Right lobe of liver (tissue), 6 donors: ENCODE measurements at regions not wholly inside any gene's neighbourhood (a gene's known extent, or its start where the extent isn't known, plus 50 kb on each side); places are given as distances from the start of the nearest gene placed in this dataset.

ENCODE experiments used
- ATAC-seq, 4 donors: fragments of 200-7000 bp; cut with Tn5 transposase; one replicate each; pipeline ENCODE4 v1.9.1; 2020; ENCODE audit warnings: mild to moderate bottlenecking in 4 of 4, moderate library complexity in 4 of 4
- DNase-seq, 3 donors: peaks; one replicate each; pipeline ENCODE4 v3.0.0-alpha.2; 2020
- H3K27ac ChIP-seq, 3 donors: fragments of 200-600 bp; one replicate each; pipeline ENCODE4 v1.8.0; 2022
- H3K27me3 ChIP-seq, 2 donors: fragments of 200-600 bp; one replicate each; pipeline ENCODE4 v1.8.0; 2022
- H3K36me3 ChIP-seq, 4 donors: fragments of 200-600 bp; sonication (generic) in 1 of 4; one replicate each; pipeline versions ENCODE4 v1.5.1 to v1.8.0; 2017 to 2022; ENCODE audit warnings: control low read depth in 1 of 4
- H3K4me1 ChIP-seq, 4 donors: fragments of 200-600 bp; sonication (generic) in 1 of 4; one replicate each; pipeline versions ENCODE4 v1.5.1 to v1.8.0; 2017 to 2022; ENCODE audit warnings: control low read depth in 1 of 4
- H3K4me3 ChIP-seq, 3 donors: fragments of 200-600 bp; one replicate each; pipeline ENCODE4 v1.8.0; 2022
- H3K9me3 ChIP-seq, 4 donors: fragments of 200-600 bp; sonication (generic) in 1 of 4; one replicate each; pipeline versions ENCODE4 v1.5.1 to v1.8.0; 2017 to 2022; ENCODE audit warnings: control low read depth in 1 of 4
- POLR2A ChIP-seq: fragments of 450-650 bp; IDR thresholded peaks from one replicate; pipeline ENCODE4 v1.6.1; 2017; ENCODE audit warnings: antibody characterized with exemption, mild to moderate bottlenecking
- WGBS: methylation state at CpG from one replicate; pipeline ENCODE4 v1.1.6; 2018; ENCODE audit warnings: low coverage, low lambda C conversion rate; ENCODE audit not compliant: insufficient coverage; ENCODE audit errors: missing lambda C conversion rate; 5-methylcytosine and 5-hydroxymethylcytosine counted together
- intact Hi-C, 2 donors: fragments of 100-400 bp; cut with DNase I; formaldehyde crosslinking; loops; one replicate each; pipeline versions ENCODE4 v1.11.2 to v1.14.1; 2022
- TF ChIP-seq, protein P1 (sequence below), 4 donors: fragments of 200-600 bp in 3 of 4; fragments of 450-650 bp in 1 of 4; IDR thresholded peaks; one replicate each; pipeline versions ENCODE4 v1.5.1 to v1.8.0; 2016 to 2022; ENCODE audit warnings: antibody characterized with exemption in 4 of 4, mild to moderate bottlenecking in 2 of 4
- donor health status: DM: no; HTN: yes; CAD: no.
- donor health status: DM: no; HTN: no; CAD: no.
- donor health status: DM: no; HTN: no; CAD: no.
- donor health status: DM: no; HTN: yes; CAD: no.
- donor health status: DM: no; HTN: yes; CAD: no.

- intact Hi-C loops, result no loop called here
- 100% methylated on average over 2 of the region's 3 CpGs for WGBS
- no peak for DNase-seq
These were observed 60.8 kb upstream of the IVNS1ABP start for GRCh38 chr1:185377831-185378230.

GRCh38 chr1:185376840-185377635, 60.0 kb upstream of the IVNS1ABP start:
- ATAC-seq (peak; percentile 49 to 68 (median 58)), DNase-seq (no peak)
- Histone ChIP-seq H3K27me3 (no peaks in the 10 kb centered on the region), H3K36me3 (no peaks in the 10 kb centered on the region), H3K4me3 (no peak overlapping the region), H3K9me3 (no peaks in the 10 kb centered on the region), H3K27ac (peak overlapping the region in 2 of 3 donors; percentile 43 to 67), H3K4me1 (no peaks in the 10 kb centered on the region)
- intact Hi-C loops, result no loop called here
- TF ChIP-seq, protein P1, sequence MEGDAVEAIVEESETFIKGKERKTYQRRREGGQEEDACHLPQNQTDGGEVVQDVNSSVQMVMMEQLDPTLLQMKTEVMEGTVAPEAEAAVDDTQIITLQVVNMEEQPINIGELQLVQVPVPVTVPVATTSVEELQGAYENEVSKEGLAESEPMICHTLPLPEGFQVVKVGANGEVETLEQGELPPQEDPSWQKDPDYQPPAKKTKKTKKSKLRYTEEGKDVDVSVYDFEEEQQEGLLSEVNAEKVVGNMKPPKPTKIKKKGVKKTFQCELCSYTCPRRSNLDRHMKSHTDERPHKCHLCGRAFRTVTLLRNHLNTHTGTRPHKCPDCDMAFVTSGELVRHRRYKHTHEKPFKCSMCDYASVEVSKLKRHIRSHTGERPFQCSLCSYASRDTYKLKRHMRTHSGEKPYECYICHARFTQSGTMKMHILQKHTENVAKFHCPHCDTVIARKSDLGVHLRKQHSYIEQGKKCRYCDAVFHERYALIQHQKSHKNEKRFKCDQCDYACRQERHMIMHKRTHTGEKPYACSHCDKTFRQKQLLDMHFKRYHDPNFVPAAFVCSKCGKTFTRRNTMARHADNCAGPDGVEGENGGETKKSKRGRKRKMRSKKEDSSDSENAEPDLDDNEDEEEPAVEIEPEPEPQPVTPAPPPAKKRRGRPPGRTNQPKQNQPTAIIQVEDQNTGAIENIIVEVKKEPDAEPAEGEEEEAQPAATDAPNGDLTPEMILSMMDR (IDR thresholded peaks at IDR 0.05), result no peak
- TF ChIP-seq POLR2A, result no peak
- WGBS, result 54% methylated on average over 7 of the region's 7 CpGs

More at GRCh38 chr1:185377831-185378230, 60.8 kb upstream of the IVNS1ABP start:
- TF ChIP-seq POLR2A, result no peak
- no peak for ATAC-seq
- no peaks in the 10 kb centered on the region for H3K4me1 ChIP-seq
- H3K27ac ChIP-seq, result peak overlapping the region in 1 of 3 donors; percentile 24
- no peaks in the 10 kb centered on the region for H3K36me3 ChIP-seq
- no peak overlapping the region for H3K4me3 ChIP-seq
- H3K9me3 ChIP-seq, result no peaks in the 10 kb centered on the region
- no peaks in the 10 kb centered on the region for H3K27me3 ChIP-seq

GRCh38 chr1:185376288-185376687, 59.2 kb upstream of the IVNS1ABP start:
- 51% methylated on average over 2 of the region's 2 CpGs for WGBS
- Histone ChIP-seq H3K27ac (peak overlapping the region in 1 of 3 donors; percentile 43), H3K4me3 (no peak overlapping the region), H3K36me3 (no peaks in the 10 kb centered on the region), H3K27me3 (no peaks in the 10 kb centered on the region), H3K4me1 (no peaks in the 10 kb centered on the region), H3K9me3 (no peaks in the 10 kb centered on the region)
- ATAC-seq, result no peak
- TF ChIP-seq POLR2A, result no peak
- TF ChIP-seq, protein P1 (IDR thresholded peaks at IDR 0.05), result no peak
- DNase-seq, result no peak
- intact Hi-C loops, result no loop called here

DNA sequence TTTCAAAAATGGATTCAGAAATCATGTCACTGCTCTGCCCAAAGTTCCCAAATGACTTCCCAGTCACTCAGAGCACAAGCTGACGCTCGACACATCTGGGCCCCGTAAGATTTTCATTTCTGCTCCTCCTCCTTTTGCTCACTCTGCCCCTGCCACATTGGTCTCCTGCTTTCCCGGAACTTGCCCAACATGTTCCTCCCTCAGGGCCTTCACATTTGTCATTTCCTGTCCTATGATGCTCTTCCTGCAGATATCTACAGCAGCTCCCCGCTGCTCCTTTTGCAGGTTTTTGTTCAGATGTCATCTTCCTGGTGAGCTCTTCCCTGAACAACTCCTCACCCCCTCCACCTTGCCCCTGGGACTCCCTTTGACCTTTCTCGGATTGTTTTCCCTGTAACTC, 58.5 kb upstream of the IVNS1ABP start:
- H3K4me3 ChIP-seq, result no peak overlapping the region
- H3K27ac ChIP-seq, result peak overlapping the region in 2 of 3 donors; percentile 13 to 43
- no peaks in the 10 kb centered on the region for H3K27me3 ChIP-seq
- H3K9me3 ChIP-seq, result no peaks in the 10 kb centered on the region
- ATAC-seq, result peak; percentile 74 to 87 (median 82)
- intact Hi-C loops, result no loop called here
- TF ChIP-seq, protein P1 (IDR thresholded peaks at IDR 0.05), result no peak
- peak; percentile 20 for TF ChIP-seq POLR2A
- WGBS, result 55% methylated on average over 6 of the region's 6 CpGs
- H3K36me3 ChIP-seq, result no peaks in the 10 kb centered on the region
- H3K4me1 ChIP-seq, result no peaks in the 10 kb centered on the region
- DNase-seq, result peak in 2 of 3 donors; percentile 30 to 54

GRCh38 chr1:185373813-185374529, 56.9 kb upstream of the IVNS1ABP start:
- no peaks in the 10 kb centered on the region for H3K36me3 ChIP-seq
- H3K4me1 ChIP-seq, result no peaks in the 10 kb centered on the region
- DNase-seq, result no peak
- no peak overlapping the region for H3K4me3 ChIP-seq
- no peak overlapping the region for H3K27ac ChIP-seq
- ATAC-seq, result peak; percentile 55 to 64 (median 62)
- WGBS, result 56% methylated on average over 4 of the region's 4 CpGs
- intact Hi-C loops, result no loop called here
- no peaks in the 10 kb centered on the region for H3K27me3 ChIP-seq
- TF ChIP-seq, protein P1 (IDR thresholded peaks at IDR 0.05), result no peak
- TF ChIP-seq POLR2A, result no peak
- no peaks in the 10 kb centered on the region for H3K9me3 ChIP-seq
